Pons (tissue), 1 donor: ENCODE measurements at regions not wholly inside any gene's neighbourhood (a gene's known extent, or its start where the extent isn't known, plus 50 kb on each side); places are given as distances from the start of the nearest gene placed in this dataset.

Experiments used
- DNase-seq: peaks from one replicate; pipeline ENCODE4 v3.0.0-alpha.2; 2016; ENCODE audit warnings: low spot score

DNA sequence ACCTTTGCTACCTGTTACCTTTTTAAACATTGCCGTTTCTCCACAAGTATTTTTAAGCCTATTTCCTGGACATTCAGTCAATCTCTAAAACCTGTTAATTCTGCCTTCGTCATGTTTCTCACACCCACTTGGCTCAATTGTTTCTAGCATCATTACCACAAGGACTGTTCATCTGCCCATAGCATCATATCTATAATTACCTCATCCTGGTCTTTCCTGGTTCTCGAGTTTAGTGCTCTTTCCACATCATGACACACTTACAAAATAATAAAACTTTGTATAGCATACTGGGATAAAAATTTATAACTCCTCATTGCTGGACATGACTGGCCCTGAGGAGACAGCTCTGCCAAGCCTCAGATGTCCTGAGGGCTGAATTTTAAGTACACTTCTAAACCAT lies 104.8 kb downstream of the CYB561 start:
- DNase-seq: no peak

- no peak for DNase-seq
Observed at GRCh38 chr17:63344383-63344782, 101.7 kb downstream of the CYB561 start.

- no peak for DNase-seq
Observed at GRCh38 chr17:63345611-63346010, 100.5 kb downstream of the CYB561 start.

DNA sequence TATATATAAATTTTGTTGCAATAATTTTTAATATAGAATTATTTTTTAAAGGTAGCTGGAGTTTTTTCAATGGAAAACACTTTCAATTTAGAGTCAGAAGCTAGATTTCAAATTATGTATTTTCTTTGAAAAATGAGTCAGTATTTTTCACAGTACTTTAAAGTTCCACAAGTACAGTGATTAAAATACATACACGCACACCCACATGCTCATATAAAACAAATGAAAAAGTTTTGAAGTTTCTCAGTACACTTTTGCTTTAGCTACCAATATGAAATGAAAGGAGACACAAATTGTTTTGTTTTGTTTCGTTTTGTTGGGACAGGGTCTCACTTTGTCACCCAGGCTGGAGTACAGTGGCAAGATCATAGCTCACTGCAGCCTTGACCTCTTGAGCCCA lies 98.6 kb downstream of the CYB561 start:
- no peak for DNase-seq

DNA sequence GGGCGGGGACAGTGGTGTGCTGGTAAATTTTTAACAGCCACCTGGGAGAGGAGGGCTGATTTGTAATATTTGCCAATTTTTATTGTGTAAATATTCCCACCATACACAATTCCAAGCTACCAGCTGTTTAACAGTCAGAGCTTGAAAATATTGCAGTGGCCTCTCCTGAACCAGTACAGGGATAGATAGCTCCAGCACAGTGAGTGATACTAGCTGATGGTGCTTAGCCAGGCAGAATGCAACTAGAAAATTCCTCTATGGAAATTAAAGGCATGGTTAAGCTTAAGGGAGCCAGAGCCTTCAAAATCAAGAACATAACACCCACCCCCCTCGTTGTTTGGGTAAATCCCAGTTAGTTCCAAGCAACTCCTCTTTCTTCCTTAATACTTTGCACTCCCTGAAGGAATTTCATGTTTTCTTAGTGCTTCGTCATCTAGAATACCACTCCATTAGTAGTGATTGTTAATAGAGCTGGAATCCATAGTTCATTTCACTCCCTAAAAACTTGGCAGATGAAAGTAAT lies 96.6 kb downstream of the CYB561 start:
- DNase-seq: no peak

DNA sequence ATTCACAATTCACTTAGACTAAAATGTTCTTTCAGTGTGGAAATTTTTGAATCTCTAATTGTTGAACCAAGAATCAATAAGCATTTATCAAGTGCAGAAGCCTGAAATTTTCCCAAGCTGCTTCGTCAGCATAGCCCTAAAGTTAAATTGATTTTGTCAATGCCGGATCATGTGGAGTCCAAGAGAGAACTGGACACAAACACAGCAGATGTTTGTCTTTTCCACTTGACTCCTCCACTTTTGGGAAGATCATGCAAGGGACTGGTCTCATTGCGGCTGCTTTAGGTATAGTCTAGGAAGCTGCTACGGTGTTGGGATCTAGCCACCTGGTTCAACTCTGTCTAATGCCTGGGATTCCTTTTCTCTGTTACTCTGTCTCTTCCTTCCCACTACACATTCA lies 95.7 kb downstream of the CYB561 start:
- DNase-seq: no peak

DNA sequence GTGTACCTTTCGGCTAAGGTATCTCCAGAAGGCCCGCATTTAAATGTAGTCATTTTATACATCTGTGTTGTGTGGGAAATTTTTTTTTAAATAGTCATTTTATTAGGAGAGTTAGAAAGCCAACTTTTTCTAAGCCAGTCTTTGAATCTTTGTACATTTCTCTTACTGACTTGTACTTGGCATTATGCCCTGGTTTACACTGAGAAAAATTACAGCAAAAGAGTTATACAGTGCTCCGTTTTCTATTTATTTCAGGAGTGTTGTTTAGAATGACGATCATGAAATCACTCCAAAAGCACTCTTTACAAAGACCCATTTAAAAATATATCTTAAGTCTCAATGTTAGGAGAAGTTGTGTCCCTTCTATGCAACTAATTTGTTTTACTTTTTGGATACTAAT lies 91.8 kb downstream of the CYB561 start:
- DNase-seq: no peak

- peak; percentile 37 for DNase-seq
Observed at GRCh38 chr17:63356337-63356757, 89.8 kb downstream of the CYB561 start.

DNA sequence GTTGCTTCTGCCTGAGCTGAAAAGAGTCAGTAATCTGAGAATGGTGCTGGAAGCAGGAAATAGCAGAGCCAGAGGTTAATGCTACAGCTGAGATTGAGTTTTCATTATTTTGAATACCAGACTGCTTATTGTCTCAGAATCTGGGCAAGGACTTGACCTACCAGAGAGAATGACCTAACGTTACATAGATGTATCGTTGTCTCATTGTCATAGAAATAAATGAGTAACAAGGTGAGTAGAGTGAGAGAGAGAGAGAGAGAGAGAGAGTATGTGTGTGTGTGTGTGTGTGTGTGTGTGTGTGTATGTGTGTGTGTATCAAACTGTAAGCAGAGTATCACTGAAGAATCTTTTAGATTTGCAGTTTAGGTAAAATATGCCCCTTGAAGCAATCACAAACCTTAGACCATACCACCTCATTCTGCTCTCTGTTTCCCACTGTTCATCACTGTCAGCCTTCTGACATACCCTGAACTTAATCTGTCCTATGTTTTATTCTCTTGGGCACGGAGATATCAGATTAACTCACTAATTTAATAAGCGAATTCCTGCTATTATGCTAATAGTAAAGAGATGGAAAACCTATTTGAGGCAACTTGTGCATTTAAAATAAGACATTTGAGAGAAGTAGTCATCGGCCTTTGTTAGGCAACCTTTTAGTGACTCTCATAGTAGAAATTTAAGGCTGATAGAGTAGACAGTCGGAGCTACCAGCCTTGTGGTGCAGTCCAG lies 87.8 kb downstream of the CYB561 start:
- DNase-seq: no peak

- DNase-seq: no peak
Observed at GRCh38 chr17:63358956-63359355, 87.2 kb downstream of the CYB561 start.

DNA sequence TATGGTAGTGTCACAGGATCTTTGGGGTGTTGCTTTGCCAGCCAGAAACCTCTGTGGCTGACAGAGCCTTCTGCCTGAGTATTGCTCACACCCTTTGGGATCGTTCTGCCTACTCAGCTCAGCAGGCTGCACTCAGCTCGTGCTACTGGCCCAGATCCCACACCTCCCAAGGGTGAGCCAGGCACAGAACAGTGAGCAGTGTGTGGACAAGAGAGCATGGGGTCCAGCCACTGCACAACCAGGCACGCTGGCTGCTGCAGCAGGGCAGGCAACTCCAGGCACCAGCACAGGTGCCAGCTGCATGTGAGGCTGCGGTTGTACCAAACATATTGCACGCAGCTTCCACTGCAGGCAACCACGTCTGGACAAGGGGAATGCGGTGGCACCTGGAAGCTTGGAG lies 84.9 kb downstream of the CYB561 start:
- no peak for DNase-seq

GRCh38 chr17:63362115-63362514 lies 84.0 kb downstream of the CYB561 start:
- DNase-seq: no peak

- DNase-seq: no peak
Observed at GRCh38 chr17:63364387-63364786, 81.7 kb downstream of the CYB561 start.

GRCh38 chr17:63364944-63365343 lies 81.2 kb downstream of the CYB561 start:
- no peak for DNase-seq

GRCh38 chr17:63365366-63366240 lies 80.5 kb downstream of the CYB561 start:
- DNase-seq: no peak

DNA sequence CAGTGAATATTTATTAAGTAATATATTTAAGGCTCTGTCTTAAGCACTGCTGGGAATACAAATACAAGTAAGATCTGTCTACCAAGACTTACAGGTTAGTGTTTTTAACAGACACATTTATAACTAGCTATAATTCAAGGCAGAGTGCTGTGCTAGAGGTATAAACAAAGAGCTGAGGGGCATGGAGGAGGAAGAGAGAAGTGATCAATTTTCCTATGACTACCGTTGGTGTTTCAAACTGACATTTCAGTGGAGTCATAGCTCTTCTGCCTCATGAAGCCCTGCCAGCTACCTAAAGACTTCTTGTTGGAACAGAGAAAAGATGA lies 79.9 kb downstream of the CYB561 start:
- no peak for DNase-seq

DNA sequence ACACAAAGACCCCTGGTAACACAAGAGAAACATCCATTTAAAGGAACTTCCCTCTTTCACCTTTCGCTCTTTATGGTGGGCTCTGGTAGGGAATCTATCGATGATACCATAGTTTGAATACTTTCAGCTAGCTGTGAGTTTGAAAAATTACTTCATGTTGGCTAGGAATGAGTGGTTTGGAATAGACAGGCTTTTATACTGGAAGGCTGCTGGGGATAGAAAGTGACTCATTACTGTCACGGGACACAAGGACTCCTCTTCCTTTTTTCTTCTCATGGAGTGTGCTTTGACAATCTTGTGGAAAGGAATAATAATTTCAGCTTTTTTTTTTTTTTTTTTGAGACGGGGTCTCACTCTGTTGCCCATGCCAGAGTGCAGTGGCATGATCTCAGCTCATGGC lies 76.9 kb downstream of the CYB561 start:
- DNase-seq: no peak

GRCh38 chr17:63370696-63371095 lies 75.4 kb downstream of the CYB561 start:
- no peak for DNase-seq

DNA sequence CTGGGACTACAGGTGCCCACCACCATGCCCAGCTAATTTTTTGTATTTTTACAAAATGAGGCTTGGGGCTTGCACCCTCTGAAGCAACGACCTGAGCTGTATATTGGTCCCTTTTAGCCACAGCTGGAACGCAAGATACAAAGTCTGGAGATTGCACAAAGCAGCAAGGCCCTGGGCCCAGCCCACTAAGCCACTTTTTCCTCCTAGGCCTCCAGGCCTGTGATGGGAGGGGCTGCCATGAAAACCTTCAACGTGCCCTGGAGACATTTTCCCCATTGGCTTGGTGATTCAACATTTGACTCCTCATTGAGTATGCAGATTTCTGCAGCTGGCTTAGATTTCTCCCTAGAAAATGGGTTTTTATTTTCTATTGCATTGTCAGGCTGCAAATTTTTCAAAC lies 69.2 kb downstream of the CYB561 start:
- DNase-seq: no peak

- no peak for DNase-seq
Observed at GRCh38 chr17:63378411-63379375, 67.4 kb downstream of the CYB561 start.

DNA sequence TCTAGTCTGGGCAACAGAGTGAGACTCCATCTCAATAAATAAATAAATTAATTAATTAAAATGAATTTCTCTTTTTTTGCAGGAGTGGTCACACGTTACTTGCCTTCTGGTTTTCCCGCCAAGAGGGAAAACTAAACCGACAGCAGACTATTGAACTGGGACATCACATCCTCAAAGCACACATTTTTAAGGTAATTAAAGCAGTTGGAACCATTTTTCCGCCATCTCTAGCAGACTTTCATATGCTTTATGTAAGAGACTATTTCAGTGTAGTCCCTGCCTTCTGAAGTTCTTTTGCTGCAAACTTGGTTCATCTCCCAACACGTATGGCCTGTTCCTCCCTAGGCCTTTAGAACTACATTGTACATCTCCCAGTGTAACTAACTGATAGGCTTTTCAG lies 66.5 kb downstream of the CYB561 start:
- no peak for DNase-seq

GRCh38 chr17:63381101-63381729 lies 64.9 kb downstream of the CYB561 start:
- DNase-seq: no peak
